ENCODE measurements at regions not wholly inside any gene's neighbourhood (a gene's known extent, or its start where the extent isn't known, plus 50 kb on each side); places are given as distances from the start of the nearest gene placed in this dataset.

- DNase-seq (ENCODE audit: low spot score in 2 of 2) = no peak
- no peak for TF ChIP-seq POLR2AphosphoS5 (IDR thresholded peaks at IDR 0.05)
- TF ChIP-seq, protein P1, sequence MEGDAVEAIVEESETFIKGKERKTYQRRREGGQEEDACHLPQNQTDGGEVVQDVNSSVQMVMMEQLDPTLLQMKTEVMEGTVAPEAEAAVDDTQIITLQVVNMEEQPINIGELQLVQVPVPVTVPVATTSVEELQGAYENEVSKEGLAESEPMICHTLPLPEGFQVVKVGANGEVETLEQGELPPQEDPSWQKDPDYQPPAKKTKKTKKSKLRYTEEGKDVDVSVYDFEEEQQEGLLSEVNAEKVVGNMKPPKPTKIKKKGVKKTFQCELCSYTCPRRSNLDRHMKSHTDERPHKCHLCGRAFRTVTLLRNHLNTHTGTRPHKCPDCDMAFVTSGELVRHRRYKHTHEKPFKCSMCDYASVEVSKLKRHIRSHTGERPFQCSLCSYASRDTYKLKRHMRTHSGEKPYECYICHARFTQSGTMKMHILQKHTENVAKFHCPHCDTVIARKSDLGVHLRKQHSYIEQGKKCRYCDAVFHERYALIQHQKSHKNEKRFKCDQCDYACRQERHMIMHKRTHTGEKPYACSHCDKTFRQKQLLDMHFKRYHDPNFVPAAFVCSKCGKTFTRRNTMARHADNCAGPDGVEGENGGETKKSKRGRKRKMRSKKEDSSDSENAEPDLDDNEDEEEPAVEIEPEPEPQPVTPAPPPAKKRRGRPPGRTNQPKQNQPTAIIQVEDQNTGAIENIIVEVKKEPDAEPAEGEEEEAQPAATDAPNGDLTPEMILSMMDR (IDR thresholded peaks at IDR 0.05) = no peak
- no peak for TF ChIP-seq POLR2A (IDR thresholded peaks at IDR 0.05)
- H3K27me3 ChIP-seq = no peaks in the 10 kb centered on the region
- intact Hi-C loops (cut with DNase I; ENCODE audit: low total_unique reads) = no loop called here
- H3K36me3 ChIP-seq = no peaks in the 10 kb centered on the region
- H3K27ac ChIP-seq = no peak overlapping the region
- no peaks in the 10 kb centered on the region for H3K9me3 ChIP-seq
- no peak overlapping the region for H3K4me3 ChIP-seq
- H3K4me1 ChIP-seq = no peaks in the 10 kb centered on the region
Measured at GRCh38 chr13:107753291-107753690, 462.0 kb downstream of the LIG4 start.

DNA sequence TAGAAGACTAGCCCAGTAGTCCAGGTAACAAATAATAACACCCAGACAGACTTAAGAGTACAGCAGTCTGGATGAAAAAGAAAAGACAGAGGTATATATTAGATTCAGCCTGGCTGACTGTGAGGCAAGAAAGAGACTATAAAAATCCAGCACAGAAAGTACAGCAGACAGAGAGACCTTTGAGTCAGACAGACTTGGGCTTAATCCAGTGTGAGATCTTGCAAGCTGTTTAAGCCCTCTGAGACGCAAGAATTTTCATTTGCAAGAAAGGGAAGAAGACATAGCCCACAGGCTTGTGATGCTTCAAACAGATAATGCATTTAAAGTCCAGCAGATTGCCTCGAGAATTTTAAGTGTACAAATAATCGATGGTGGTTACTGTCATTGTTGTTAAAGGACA lies 471.4 kb downstream of the LIG4 start:
- no peaks in the 10 kb centered on the region for H3K27me3 ChIP-seq
- no peaks in the 10 kb centered on the region for H3K9me3 ChIP-seq
- intact Hi-C loops (cut with DNase I; ENCODE audit: low total_unique reads) = no loop called here
- DNase-seq (ENCODE audit: low spot score in 2 of 2) = no peak
- no peak overlapping the region for H3K27ac ChIP-seq
- TF ChIP-seq POLR2A (IDR thresholded peaks at IDR 0.05) (no peak), POLR2AphosphoS5 (IDR thresholded peaks at IDR 0.05) (no peak)
- TF ChIP-seq, protein P1 (IDR thresholded peaks at IDR 0.05) = no peak
- no peaks in the 10 kb centered on the region for H3K4me1 ChIP-seq
- no peak overlapping the region for H3K4me3 ChIP-seq
- H3K36me3 ChIP-seq = no peaks in the 10 kb centered on the region

GRCh38 chr13:107743526-107743925 lies 471.8 kb downstream of the LIG4 start:
- Histone ChIP-seq H3K9me3 (no peaks in the 10 kb centered on the region), H3K4me1 (no peaks in the 10 kb centered on the region), H3K36me3 (no peaks in the 10 kb centered on the region), H3K27ac (no peak overlapping the region), H3K4me3 (no peak overlapping the region), H3K27me3 (no peaks in the 10 kb centered on the region)
- TF ChIP-seq POLR2AphosphoS5 (IDR thresholded peaks at IDR 0.05) (no peak), POLR2A (IDR thresholded peaks at IDR 0.05) (no peak)
- TF ChIP-seq, protein P1 (IDR thresholded peaks at IDR 0.05) = no peak
- intact Hi-C loops (cut with DNase I; ENCODE audit: low total_unique reads) = no loop called here
- no peak for DNase-seq (ENCODE audit: low spot score in 2 of 2)

GRCh38 chr13:107743100-107743499 lies 472.2 kb downstream of the LIG4 start:
- Histone ChIP-seq H3K36me3 (no peaks in the 10 kb centered on the region), H3K9me3 (no peaks in the 10 kb centered on the region), H3K4me3 (no peak overlapping the region), H3K27ac (no peak overlapping the region), H3K27me3 (no peaks in the 10 kb centered on the region), H3K4me1 (no peaks in the 10 kb centered on the region)
- intact Hi-C loops (cut with DNase I; ENCODE audit: low total_unique reads) = no loop called here
- TF ChIP-seq POLR2A (IDR thresholded peaks at IDR 0.05) (no peak), POLR2AphosphoS5 (IDR thresholded peaks at IDR 0.05) (no peak)
- TF ChIP-seq, protein P1 (IDR thresholded peaks at IDR 0.05) = no peak
- no peak for DNase-seq (ENCODE audit: low spot score in 2 of 2)

DNA sequence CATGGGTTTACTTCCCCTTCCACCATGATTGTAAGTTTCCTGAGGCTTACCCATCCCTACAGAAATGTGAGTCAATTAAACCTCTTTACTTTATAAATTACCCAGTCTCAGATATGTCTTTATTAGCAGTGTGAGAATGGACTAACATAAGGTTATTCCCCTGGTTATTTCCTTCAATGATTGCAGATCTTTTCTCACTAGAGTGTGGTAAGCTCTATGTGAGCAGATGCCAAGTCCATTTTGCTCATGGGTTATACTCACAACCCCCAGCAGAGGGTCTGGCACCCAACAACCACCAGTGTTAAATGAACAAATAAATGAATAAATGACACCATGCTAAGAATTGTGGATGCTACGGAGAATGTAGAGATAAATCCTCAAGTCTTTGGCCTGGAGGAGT lies 472.8 kb downstream of the LIG4 start:
- TF ChIP-seq POLR2A (IDR thresholded peaks at IDR 0.05) (no peak), POLR2AphosphoS5 (IDR thresholded peaks at IDR 0.05) (no peak)
- TF ChIP-seq, protein P1 (IDR thresholded peaks at IDR 0.05) = no peak

More for the DNA sequence above, 472.8 kb downstream of the LIG4 start:
- Histone ChIP-seq H3K36me3 (no peaks in the 10 kb centered on the region), H3K27me3 (no peaks in the 10 kb centered on the region), H3K27ac (no peak overlapping the region), H3K9me3 (no peaks in the 10 kb centered on the region), H3K4me3 (no peak overlapping the region), H3K4me1 (no peaks in the 10 kb centered on the region)
- intact Hi-C loops (cut with DNase I; ENCODE audit: low total_unique reads) = no loop called here
- no peak for DNase-seq (ENCODE audit: low spot score in 2 of 2)

Data from breast epithelium (tissue), 4 donors.